Endothelial cell (in vitro differentiated cells): ENCODE measurements at regions not wholly inside any gene's neighbourhood (a gene's known extent, or its start where the extent isn't known, plus 50 kb on each side); places are given as distances from the start of the nearest gene placed in this dataset.

ENCODE experiments used
- DNase-seq: peaks from one replicate; pipeline ENCODE4 v3.0.0; 2021; ENCODE audit warnings: low spot score
- H3K27ac Mint-ChIP-seq: one replicate; pipeline ENCODE4 v1.8.0; 2021; ENCODE audit warnings: mixed read lengths, inconsistent platforms; ENCODE audit not compliant: unreplicated experiment
- H3K27me3 Mint-ChIP-seq: one replicate; pipeline ENCODE4 v1.8.0; 2021; ENCODE audit warnings: mild to moderate bottlenecking, moderate library complexity, mixed read lengths, inconsistent platforms; ENCODE audit not compliant: unreplicated experiment
- H3K36me3 Mint-ChIP-seq: one replicate; pipeline ENCODE4 v1.8.0; 2021; ENCODE audit warnings: mild to moderate bottlenecking, low read depth, mixed read lengths, inconsistent platforms; ENCODE audit not compliant: unreplicated experiment
- H3K4me1 Mint-ChIP-seq: one replicate; pipeline ENCODE4 v1.8.0; 2021; ENCODE audit warnings: mild to moderate bottlenecking, mixed read lengths, inconsistent platforms; ENCODE audit not compliant: unreplicated experiment
- H3K4me3 Mint-ChIP-seq: one replicate; pipeline ENCODE4 v1.8.0; 2021; ENCODE audit warnings: mild to moderate bottlenecking, mixed read lengths, inconsistent platforms; ENCODE audit not compliant: unreplicated experiment
- H3K9me3 Mint-ChIP-seq: one replicate; pipeline ENCODE4 v1.8.0; 2021; ENCODE audit warnings: mixed read lengths, inconsistent platforms; ENCODE audit not compliant: unreplicated experiment
- CTCF ChIP-seq: fragments of 200-600 bp; sonication (generic); IDR thresholded peaks from one replicate; pipeline ENCODE4 v1.5.0; 2021; ENCODE audit warnings: antibody characterized with exemption; ENCODE audit not compliant: unreplicated experiment

GRCh38 chr22:47420211-47420610 is 657.8 kb downstream of the TBC1D22A start:
- Mint-ChIP-seq H3K27ac (no peak overlapping the region), H3K27me3 (peaks cover 7% of the 10 kb centered on the region), H3K4me1 (no peaks in the 10 kb centered on the region), H3K36me3 (peaks cover 28% of the 10 kb centered on the region), H3K9me3 (peaks cover 48% of the 10 kb centered on the region), H3K4me3 (no peak overlapping the region)
- DNase-seq: no peak
- no peak for TF ChIP-seq CTCF

DNA sequence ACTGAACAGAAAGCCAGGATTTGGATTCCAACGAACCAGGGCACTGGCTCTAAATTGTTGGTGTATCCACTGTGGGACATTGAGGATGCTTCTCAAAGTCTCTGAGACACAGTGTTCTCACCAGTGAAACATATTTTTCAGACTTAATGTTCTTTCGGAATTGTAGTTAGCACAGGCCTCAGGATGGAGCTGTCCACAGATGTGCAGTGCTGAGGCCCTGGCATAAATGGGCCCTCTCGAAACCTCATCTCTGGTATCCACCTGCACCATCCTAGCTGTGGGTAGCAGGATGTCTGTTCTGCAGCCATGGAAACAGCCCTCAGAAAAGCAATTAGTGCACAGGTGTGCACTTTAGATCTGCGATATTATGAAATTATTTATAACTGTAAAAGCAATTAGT is 656.8 kb downstream of the TBC1D22A start:
- TF ChIP-seq CTCF: no peak
- no peak overlapping the region for H3K27ac Mint-ChIP-seq
- peaks cover 20% of the 10 kb centered on the region for H3K36me3 Mint-ChIP-seq
- H3K4me1 Mint-ChIP-seq: no peaks in the 10 kb centered on the region
- DNase-seq: no peak
- no peak overlapping the region for H3K4me3 Mint-ChIP-seq
- H3K9me3 Mint-ChIP-seq: peaks cover 46% of the 10 kb centered on the region
- peaks cover 5% of the 10 kb centered on the region for H3K27me3 Mint-ChIP-seq

DNA sequence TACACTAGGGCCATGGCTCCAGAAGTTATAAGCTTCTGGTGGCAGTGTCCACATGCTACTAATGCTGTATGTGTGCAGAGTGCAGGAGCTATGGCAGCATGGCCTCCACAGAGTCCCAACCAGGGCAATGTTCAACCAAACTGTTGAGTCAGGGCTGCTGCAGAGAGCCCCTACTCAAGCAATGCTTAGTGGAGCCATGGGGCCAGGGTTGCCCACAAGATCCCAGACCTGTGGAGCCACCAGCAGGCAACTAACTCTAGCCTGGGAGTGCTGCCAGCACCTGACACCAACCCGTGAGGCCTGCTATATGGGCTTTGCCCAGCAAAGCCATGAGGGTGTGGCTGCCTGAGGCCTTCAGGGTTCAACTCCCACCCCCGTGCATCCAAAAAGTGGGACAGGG is 655.2 kb downstream of the TBC1D22A start:
- Mint-ChIP-seq H3K4me3 (no peak overlapping the region), H3K9me3 (peaks cover 43% of the 10 kb centered on the region), H3K27me3 (no peaks in the 10 kb centered on the region), H3K4me1 (no peaks in the 10 kb centered on the region), H3K27ac (no peak overlapping the region), H3K36me3 (peaks cover 15% of the 10 kb centered on the region)
- no peak for TF ChIP-seq CTCF
- no peak for DNase-seq

DNA sequence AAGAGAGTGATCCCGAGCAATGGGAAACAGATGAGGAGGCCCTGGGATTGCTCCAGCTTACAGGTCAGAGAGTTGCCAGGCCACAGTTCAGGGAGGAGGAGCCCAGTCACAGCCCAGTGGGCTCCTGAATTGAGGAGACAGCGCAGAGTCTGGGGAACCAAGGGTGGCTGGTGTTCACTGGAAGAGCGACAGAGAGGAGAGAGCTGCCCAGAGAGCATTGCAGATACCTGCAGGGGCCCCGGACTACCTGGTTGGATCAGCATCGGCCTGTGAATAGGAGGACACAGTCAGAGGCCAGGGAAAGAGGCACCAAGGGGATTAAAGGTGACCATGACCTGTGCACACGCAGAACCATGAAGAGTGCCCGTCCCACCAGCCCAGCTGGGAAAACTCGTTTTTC is 648.6 kb downstream of the TBC1D22A start:
- H3K4me3 Mint-ChIP-seq: no peak overlapping the region
- TF ChIP-seq CTCF: no peak
- H3K9me3 Mint-ChIP-seq: peaks cover 59% of the 10 kb centered on the region
- no peak for DNase-seq
- peaks cover 17% of the 10 kb centered on the region for H3K36me3 Mint-ChIP-seq
- no peak overlapping the region for H3K27ac Mint-ChIP-seq
- H3K4me1 Mint-ChIP-seq: no peaks in the 10 kb centered on the region
- H3K27me3 Mint-ChIP-seq: peaks cover 3% of the 10 kb centered on the region

GRCh38 chr22:47409539-47410275 is 647.3 kb downstream of the TBC1D22A start:
- H3K4me1 Mint-ChIP-seq: no peaks in the 10 kb centered on the region
- no peak for TF ChIP-seq CTCF
- peaks cover 10% of the 10 kb centered on the region for H3K27me3 Mint-ChIP-seq
- H3K9me3 Mint-ChIP-seq: peaks cover 63% of the 10 kb centered on the region
- H3K27ac Mint-ChIP-seq: no peak overlapping the region
- no peak for DNase-seq
- H3K4me3 Mint-ChIP-seq: no peak overlapping the region
- peaks cover 21% of the 10 kb centered on the region for H3K36me3 Mint-ChIP-seq
